ENCODE measurements at regions not wholly inside any gene's neighbourhood (a gene's known extent, or its start where the extent isn't known, plus 50 kb on each side); places are given as distances from the start of the nearest gene placed in this dataset.

DNA sequence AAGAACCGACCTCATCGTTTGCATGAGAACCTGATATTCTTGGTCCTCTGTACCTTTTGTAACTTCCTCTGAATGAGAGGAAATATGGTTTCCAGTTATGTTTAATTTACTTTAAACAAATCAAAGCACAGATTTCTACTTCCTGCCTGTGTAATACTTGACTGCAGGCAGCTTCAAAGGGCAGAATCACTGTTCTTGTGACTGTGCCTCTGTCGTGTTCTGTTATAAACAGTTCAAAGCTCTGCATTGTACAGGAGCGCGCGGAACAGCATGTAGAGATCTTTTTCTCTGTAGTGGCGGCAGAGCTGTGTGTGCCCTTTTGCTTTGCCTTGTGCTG, 73.2 kb upstream of the CLDN5 start:
- H2BK12ac ChIP-seq (ENCODE audit: insufficient read length, low read depth, low read length): no peak overlapping the region
- H3K27me3 ChIP-seq (ENCODE audit: insufficient read depth, low read length): no peaks in the 10 kb centered on the region; the same call in 1 of the 2 replicates
- no peaks in the 10 kb centered on the region for H3K79me2 ChIP-seq (ENCODE audit: insufficient read depth, low read length)
- no peak overlapping the region for H3K18ac ChIP-seq (ENCODE audit: insufficient read length, low read depth, low read length)
- TF ChIP-seq, protein P1, sequence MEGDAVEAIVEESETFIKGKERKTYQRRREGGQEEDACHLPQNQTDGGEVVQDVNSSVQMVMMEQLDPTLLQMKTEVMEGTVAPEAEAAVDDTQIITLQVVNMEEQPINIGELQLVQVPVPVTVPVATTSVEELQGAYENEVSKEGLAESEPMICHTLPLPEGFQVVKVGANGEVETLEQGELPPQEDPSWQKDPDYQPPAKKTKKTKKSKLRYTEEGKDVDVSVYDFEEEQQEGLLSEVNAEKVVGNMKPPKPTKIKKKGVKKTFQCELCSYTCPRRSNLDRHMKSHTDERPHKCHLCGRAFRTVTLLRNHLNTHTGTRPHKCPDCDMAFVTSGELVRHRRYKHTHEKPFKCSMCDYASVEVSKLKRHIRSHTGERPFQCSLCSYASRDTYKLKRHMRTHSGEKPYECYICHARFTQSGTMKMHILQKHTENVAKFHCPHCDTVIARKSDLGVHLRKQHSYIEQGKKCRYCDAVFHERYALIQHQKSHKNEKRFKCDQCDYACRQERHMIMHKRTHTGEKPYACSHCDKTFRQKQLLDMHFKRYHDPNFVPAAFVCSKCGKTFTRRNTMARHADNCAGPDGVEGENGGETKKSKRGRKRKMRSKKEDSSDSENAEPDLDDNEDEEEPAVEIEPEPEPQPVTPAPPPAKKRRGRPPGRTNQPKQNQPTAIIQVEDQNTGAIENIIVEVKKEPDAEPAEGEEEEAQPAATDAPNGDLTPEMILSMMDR (conservative IDR thresholded peaks at IDR 0.05): no peak
- no peaks in the 10 kb centered on the region for H3K9me3 Mint-ChIP-seq
- no peak overlapping the region for H3K4me2 ChIP-seq (ENCODE audit: insufficient read depth, insufficient read length, low read length)
- H2BK120ac ChIP-seq (ENCODE audit: low read depth, low read length, poor library complexity, severe bottlenecking): no peak overlapping the region
- H2AK5ac ChIP-seq (ENCODE audit: insufficient read length, low read length): no peak overlapping the region
- no peaks in the 10 kb centered on the region for H3K36me3 Mint-ChIP-seq (ENCODE audit: insufficient read depth in 1 of 3, low read depth in 3 of 3)
- H3K23ac ChIP-seq (ENCODE audit: insufficient read length, low read depth, low read length): no peak overlapping the region
- H4K8ac ChIP-seq (replicated peaks; ENCODE audit: insufficient read length, low read depth, low read length): no peak overlapping the region
- WGBS (ENCODE audit: extremely low coverage, insufficient read length, low lambda C conversion rate): no CpG with 5 or more reads among the region's 7 CpGs
- H2BK15ac ChIP-seq (ENCODE audit: low read depth, low read length): no peak overlapping the region
- H2AFZ ChIP-seq (ENCODE audit: low read length): no peak overlapping the region
- H2BK5ac ChIP-seq (ENCODE audit: insufficient read length, low read length): no peak overlapping the region
- no peaks in the 10 kb centered on the region for H3K9me3 ChIP-seq (ENCODE audit: control insufficient read depth, low read depth, low read length)
- no peak overlapping the region for H3T11ph ChIP-seq (ENCODE audit: low read length)
- no peak overlapping the region for H3K9ac ChIP-seq (ENCODE audit: extremely low read depth, insufficient read length, low read length)
- H3K27ac Mint-ChIP-seq: 0 out of 7 replicates have a peak overlapping the region, but pooled peaks of 1 of the 3 experiments have one; percentile 28
- DNase-seq: no peak
- H3K23me2 ChIP-seq (ENCODE audit: insufficient read length, low read depth, low read length, poor library complexity, severe bottlenecking): peaks cover 5% of the 10 kb centered on the region
- H3K14ac ChIP-seq (ENCODE audit: insufficient read depth, low read length): no peak overlapping the region
- H4K20me1 ChIP-seq (ENCODE audit: control insufficient read depth, insufficient read depth, insufficient read length): no peaks in the 10 kb centered on the region
- no peak overlapping the region for H4K5ac ChIP-seq (ENCODE audit: insufficient read length, low read depth, low read length)
- H3K79me1 ChIP-seq (ENCODE audit: insufficient read depth, low read depth, low read length, poor library complexity, severe bottlenecking): no peaks in the 10 kb centered on the region
- peaks cover 4% of the 10 kb centered on the region for H3K27me3 Mint-ChIP-seq (ENCODE audit: low read depth)
- no peak overlapping the region for H3K4ac ChIP-seq (ENCODE audit: low read depth, low read length)
- H3K4me3 Mint-ChIP-seq: no peak overlapping the region
- no peak overlapping the region for H3K56ac ChIP-seq (ENCODE audit: insufficient read length, low read depth, low read length)
- H3K4me1 Mint-ChIP-seq: peaks cover 10 to 16% of the 10 kb centered on the region in 2 experiments
- no peak overlapping the region for H4K91ac ChIP-seq (ENCODE audit: insufficient read length, low read depth, low read length)
- H2BK20ac ChIP-seq (ENCODE audit: low read depth, low read length, poor library complexity, severe bottlenecking): no peak overlapping the region
- H3K4me1 ChIP-seq (ENCODE audit: insufficient read depth, low read length): no peaks in the 10 kb centered on the region
- H3K27ac ChIP-seq (ENCODE audit: insufficient read length, low read depth, low read length): no peak overlapping the region

All from H9 (cell line).